ENCODE measurements at regions not wholly inside any gene's neighbourhood (a gene's known extent, or its start where the extent isn't known, plus 50 kb on each side); places are given as distances from the start of the nearest gene placed in this dataset.
A peak's percentile ranks its signal among the peaks of the same experiment; 100 is the strongest.

- peak; percentile 68 to 72 for DNase-seq (ENCODE audit: low read depth in 2 of 2)
These were observed 278.0 kb upstream of the KLF14 start for GRCh38 chr7:131011976-131012375.

- DNase-seq (ENCODE audit: low read depth in 2 of 2) = no peak
These were observed 278.5 kb upstream of the KLF14 start for GRCh38 chr7:131012477-131013031.

- no peak for DNase-seq (ENCODE audit: low read depth in 2 of 2)
These were observed 279.7 kb upstream of the KLF14 start for GRCh38 chr7:131013716-131014115.

- DNase-seq (ENCODE audit: low read depth in 2 of 2) = no peak
These were observed 281.1 kb upstream of the KLF14 start for GRCh38 chr7:131014906-131015656.

- peak in 1 of 2 donors; percentile 48 for DNase-seq (ENCODE audit: low read depth in 2 of 2)
These were observed 281.6 kb upstream of the KLF14 start for GRCh38 chr7:131015657-131015958.

- peak; percentile 35 to 90 for DNase-seq (ENCODE audit: low read depth in 2 of 2)
These were observed 282.2 kb upstream of the KLF14 start for GRCh38 chr7:131016230-131016629.

- DNase-seq (ENCODE audit: low read depth in 2 of 2) = no peak
These were observed 285.3 kb upstream of the KLF14 start for GRCh38 chr7:131019351-131019750.

GRCh38 chr7:131020759-131021261 lies 286.8 kb upstream of the KLF14 start:
- no peak for DNase-seq (ENCODE audit: low read depth in 2 of 2)

GRCh38 chr7:131021460-131021859 lies 287.5 kb upstream of the KLF14 start:
- no peak for DNase-seq (ENCODE audit: low read depth in 2 of 2)

- no peak for DNase-seq (ENCODE audit: low read depth in 2 of 2)
These were observed 287.9 kb upstream of the KLF14 start for GRCh38 chr7:131021902-131022301.

- no peak for DNase-seq (ENCODE audit: low read depth in 2 of 2)
These were observed 292.4 kb upstream of the KLF14 start for GRCh38 chr7:131026297-131027000.

GRCh38 chr7:131027287-131027773 lies 293.3 kb upstream of the KLF14 start:
- DNase-seq (ENCODE audit: low read depth in 2 of 2) = no peak

- DNase-seq (ENCODE audit: low read depth in 2 of 2) = no peak
These were observed 294.3 kb upstream of the KLF14 start for GRCh38 chr7:131028295-131028694.

- no peak for DNase-seq (ENCODE audit: low read depth in 2 of 2)
These were observed 295.0 kb upstream of the KLF14 start for GRCh38 chr7:131029002-131029401.

- DNase-seq (ENCODE audit: low read depth in 2 of 2) = no peak
These were observed 296.4 kb upstream of the MKLN1 start for GRCh38 chr7:131031099-131031868.

GRCh38 chr7:131032786-131033185 lies 294.9 kb upstream of the MKLN1 start:
- DNase-seq (ENCODE audit: low read depth in 2 of 2) = no peak

- DNase-seq (ENCODE audit: low read depth in 2 of 2) = peak in 1 of 2 donors; percentile 40
These were observed 293.4 kb upstream of the MKLN1 start for GRCh38 chr7:131034166-131034881.

- no peak for DNase-seq (ENCODE audit: low read depth in 2 of 2)
These were observed 292.4 kb upstream of the MKLN1 start for GRCh38 chr7:131035088-131035770.

- no peak for DNase-seq (ENCODE audit: low read depth in 2 of 2)
These were observed 289.5 kb upstream of the MKLN1 start for GRCh38 chr7:131038153-131038552.

GRCh38 chr7:131039355-131039762 lies 288.3 kb upstream of the MKLN1 start:
- DNase-seq (ENCODE audit: low read depth in 2 of 2) = peak in 1 of 2 donors; percentile 59
